Breast epithelium (tissue), 4 donors: ENCODE measurements at regions not wholly inside any gene's neighbourhood (a gene's known extent, or its start where the extent isn't known, plus 50 kb on each side); places are given as distances from the start of the nearest gene placed in this dataset.
"Not testable (repeated sequence)": the region's sequence is repeated elsewhere in the genome, so short reads cannot be mapped to it uniquely, and the experiment has no call there.

ENCODE experiments used
- DNase-seq, 2 donors: peaks; one replicate each; pipeline ENCODE4 v3.0.0-alpha.2; 2019; ENCODE audit warnings: low spot score in 2 of 2
- H3K27ac ChIP-seq, 2 donors: fragments of 200-600 bp; sonication (generic) in 1 of 2; one replicate each; pipeline ENCODE4 v1.5.1; 2016 to 2019; ENCODE audit warnings: mild to moderate bottlenecking in 1 of 2
- H3K27me3 ChIP-seq, 2 donors: fragments of 200-600 bp; sonication (generic) in 1 of 2; one replicate each; pipeline versions ENCODE4 v1.5.1 to v1.6.0; 2017 to 2019; ENCODE audit warnings: control low read depth in 1 of 2, mild to moderate bottlenecking in 1 of 2
- H3K36me3 ChIP-seq: fragments of 200-600 bp; one replicate; pipeline ENCODE4 v1.5.1; 2019
- H3K4me1 ChIP-seq, 2 donors: fragments of 200-600 bp; sonication (generic); one replicate each; pipeline ENCODE4 v1.5.1; 2016 to 2019; ENCODE audit warnings: control low read depth in 1 of 2
- H3K4me3 ChIP-seq, 3 donors: fragments of 200-600 bp; sonication (generic); 1 replicate in 2 of 3; 2 replicates in 1 of 3; pipeline ENCODE4 v1.5.1; 2016 to 2019; ENCODE audit warnings: mild to moderate bottlenecking in 3 of 3, moderate library complexity in 2 of 3
- H3K9me3 ChIP-seq, 2 donors: fragments of 200-600 bp; sonication (generic) in 1 of 2; one replicate each; pipeline ENCODE4 v1.5.1; 2016 to 2019; ENCODE audit warnings: control low read depth in 1 of 2
- CTCF ChIP-seq, 3 donors: fragments of 450-650 bp; IDR thresholded peaks; one replicate each; pipeline ENCODE4 v1.5.1; 2016 to 2017; ENCODE audit warnings: antibody characterized with exemption in 3 of 3, mild to moderate bottlenecking in 3 of 3, moderate library complexity in 3 of 3
- POLR2A ChIP-seq: fragments of 450-650 bp; IDR thresholded peaks from one replicate; pipeline ENCODE4 v1.6.1; 2016; ENCODE audit warnings: antibody characterized with exemption, mild to moderate bottlenecking, moderate library complexity
- POLR2AphosphoS5 ChIP-seq, 3 donors: sonication (generic); formaldehyde crosslinking; IDR thresholded peaks; one replicate each; pipeline ENCODE4 v1.6.1; 2017; ENCODE audit warnings: antibody characterized with exemption in 3 of 3
- intact Hi-C: fragments of 100-400 bp; cut with DNase I; formaldehyde crosslinking; loops from one replicate; pipeline ENCODE4 v1.15.1; 2023; ENCODE audit warnings: low total_unique reads

- no peak for DNase-seq
- intact Hi-C loops, result no loop called here
- Histone ChIP-seq H3K4me3 (no peak overlapping the region), H3K27ac (no peak overlapping the region), H3K4me1 (no peaks in the 10 kb centered on the region), H3K9me3 (no peaks in the 10 kb centered on the region), H3K36me3 (no peaks in the 10 kb centered on the region), H3K27me3 (no peaks in the 10 kb centered on the region)
- TF ChIP-seq POLR2A (no peak), POLR2AphosphoS5 (IDR thresholded peaks at IDR 0.05) (no peak), CTCF (IDR thresholded peaks at IDR 0.05) (no peak)
Measured at GRCh38 chr17:63075969-63076368, 109.9 kb downstream of the TANC2 start.

GRCh38 chr17:63078707-63079106 is 112.7 kb downstream of the TANC2 start:
- Histone ChIP-seq H3K4me1 (no peaks in the 10 kb centered on the region), H3K27me3 (no peaks in the 10 kb centered on the region), H3K4me3 (no peak overlapping the region), H3K27ac (no peak overlapping the region), H3K9me3 (no peaks in the 10 kb centered on the region), H3K36me3 (no peaks in the 10 kb centered on the region)
- no peak for DNase-seq
- intact Hi-C loops, result no loop called here
- TF ChIP-seq POLR2AphosphoS5 (IDR thresholded peaks at IDR 0.05) (no peak), CTCF (IDR thresholded peaks at IDR 0.05) (no peak), POLR2A (no peak)

GRCh38 chr17:63082273-63082861 is 116.3 kb downstream of the TANC2 start:
- no peak for DNase-seq
- no peak overlapping the region for H3K4me3 ChIP-seq
- H3K9me3 ChIP-seq, result no peaks in the 10 kb centered on the region
- no peaks in the 10 kb centered on the region for H3K4me1 ChIP-seq
- H3K27me3 ChIP-seq, result no peaks in the 10 kb centered on the region
- no peaks in the 10 kb centered on the region for H3K36me3 ChIP-seq
- peak in 2 of 3 donors; percentile 20 to 27 for TF ChIP-seq CTCF (IDR thresholded peaks at IDR 0.05)
- TF ChIP-seq POLR2AphosphoS5 (IDR thresholded peaks at IDR 0.05), result no peak
- intact Hi-C loops, result no loop called here
- H3K27ac ChIP-seq, result no peak overlapping the region

- Histone ChIP-seq H3K27me3 (no peaks in the 10 kb centered on the region), H3K4me3 (no peak overlapping the region), H3K36me3 (no peaks in the 10 kb centered on the region), H3K4me1 (no peaks in the 10 kb centered on the region), H3K27ac (no peak overlapping the region), H3K9me3 (no peaks in the 10 kb centered on the region)
- no peak for DNase-seq
- intact Hi-C loops, result no loop called here
- TF ChIP-seq CTCF (IDR thresholded peaks at IDR 0.05) (no peak), POLR2AphosphoS5 (IDR thresholded peaks at IDR 0.05) (no peak), POLR2A (no peak)
Measured at GRCh38 chr17:63082952-63083351, 116.9 kb downstream of the TANC2 start.

DNA sequence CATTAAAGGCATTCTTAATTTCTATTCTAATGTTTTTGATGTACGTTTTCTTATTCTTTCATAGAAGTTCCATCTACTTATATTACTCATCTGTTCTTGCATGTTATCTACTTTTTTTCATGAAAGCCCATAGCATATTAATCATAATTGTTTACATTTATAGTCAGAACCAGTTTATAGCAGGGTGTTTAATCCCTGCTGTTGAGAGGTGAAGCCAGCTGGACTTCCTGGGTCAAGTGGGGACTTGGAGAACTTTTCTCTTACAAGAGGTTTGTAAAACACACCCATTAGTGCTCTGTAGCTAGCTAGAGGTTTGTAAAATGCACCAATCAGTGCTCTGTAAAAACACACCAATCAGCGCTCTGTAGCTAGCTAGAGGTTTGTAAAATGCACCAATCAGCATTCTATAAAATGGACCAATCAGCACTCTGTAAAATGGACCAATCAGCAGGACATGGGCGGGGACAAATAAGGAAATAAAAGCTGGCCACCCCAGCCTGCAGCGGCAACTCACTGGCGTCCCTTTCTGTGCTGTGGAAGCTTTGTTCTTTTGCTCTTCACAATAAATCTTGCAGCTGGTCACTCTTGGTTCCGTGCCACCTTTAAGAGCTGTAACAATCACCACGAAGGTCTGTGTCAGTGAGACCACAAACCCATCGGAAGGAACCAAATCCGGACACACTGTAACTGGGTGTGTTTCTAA is 120.6 kb downstream of the TANC2 start:
- H3K36me3 ChIP-seq, result no peaks in the 10 kb centered on the region
- H3K9me3 ChIP-seq, result no peaks in the 10 kb centered on the region
- TF ChIP-seq CTCF (IDR thresholded peaks at IDR 0.05), result no peak
- no peak for TF ChIP-seq POLR2A
- TF ChIP-seq POLR2AphosphoS5 (IDR thresholded peaks at IDR 0.05), result no peak
- H3K4me3 ChIP-seq, result no peak overlapping the region
- H3K4me1 ChIP-seq, result no peaks in the 10 kb centered on the region
- H3K27me3 ChIP-seq, result no peaks in the 10 kb centered on the region
- intact Hi-C loops, result no loop called here
- H3K27ac ChIP-seq, result no peak overlapping the region
- no peak for DNase-seq

GRCh38 chr17:63090358-63091114 is 124.5 kb downstream of the TANC2 start:
- not testable (repeated sequence) for H3K4me3 ChIP-seq, H3K9me3 ChIP-seq

GRCh38 chr17:63091909-63092308 is 125.9 kb downstream of the TANC2 start:
- intact Hi-C loops, H3K4me1 ChIP-seq, DNase-seq, H3K4me3 ChIP-seq, H3K27ac ChIP-seq, H3K9me3 ChIP-seq, H3K36me3 ChIP-seq, H3K27me3 ChIP-seq: not testable (repeated sequence)

More at GRCh38 chr17:63090358-63091114, 124.5 kb downstream of the TANC2 start:
- intact Hi-C loops, H3K27me3 ChIP-seq, H3K27ac ChIP-seq, H3K36me3 ChIP-seq, H3K4me1 ChIP-seq, DNase-seq: not testable (repeated sequence)
